ENCODE measurements at regions not wholly inside any gene's neighbourhood (a gene's known extent, or its start where the extent isn't known, plus 50 kb on each side); places are given as distances from the start of the nearest gene placed in this dataset.

- TF ChIP-seq, protein P1, sequence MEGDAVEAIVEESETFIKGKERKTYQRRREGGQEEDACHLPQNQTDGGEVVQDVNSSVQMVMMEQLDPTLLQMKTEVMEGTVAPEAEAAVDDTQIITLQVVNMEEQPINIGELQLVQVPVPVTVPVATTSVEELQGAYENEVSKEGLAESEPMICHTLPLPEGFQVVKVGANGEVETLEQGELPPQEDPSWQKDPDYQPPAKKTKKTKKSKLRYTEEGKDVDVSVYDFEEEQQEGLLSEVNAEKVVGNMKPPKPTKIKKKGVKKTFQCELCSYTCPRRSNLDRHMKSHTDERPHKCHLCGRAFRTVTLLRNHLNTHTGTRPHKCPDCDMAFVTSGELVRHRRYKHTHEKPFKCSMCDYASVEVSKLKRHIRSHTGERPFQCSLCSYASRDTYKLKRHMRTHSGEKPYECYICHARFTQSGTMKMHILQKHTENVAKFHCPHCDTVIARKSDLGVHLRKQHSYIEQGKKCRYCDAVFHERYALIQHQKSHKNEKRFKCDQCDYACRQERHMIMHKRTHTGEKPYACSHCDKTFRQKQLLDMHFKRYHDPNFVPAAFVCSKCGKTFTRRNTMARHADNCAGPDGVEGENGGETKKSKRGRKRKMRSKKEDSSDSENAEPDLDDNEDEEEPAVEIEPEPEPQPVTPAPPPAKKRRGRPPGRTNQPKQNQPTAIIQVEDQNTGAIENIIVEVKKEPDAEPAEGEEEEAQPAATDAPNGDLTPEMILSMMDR (IDR thresholded peaks at IDR 0.05; ENCODE audit: borderline replicate concordance, extremely low read depth, low read length, poor library complexity, severe bottlenecking) = no peak
- TF ChIP-seq EZH2 (IDR thresholded peaks at IDR 0.05; ENCODE audit: borderline replicate concordance, low read depth, low read length, severe bottlenecking) = no peak
Observed at GRCh38 chr5:36529142-36529541, 77.3 kb upstream of the SLC1A3 start.
